OCI-LY7 (cell line): ENCODE measurements at regions not wholly inside any gene's neighbourhood (a gene's known extent, or its start where the extent isn't known, plus 50 kb on each side); places are given as distances from the start of the nearest gene placed in this dataset.

ENCODE experiments used
- BruUV-seq: library from RNA; stranded (reverse); fragments of 400-500 nt; replicated peaks from 2 replicates; lab custom pipeline; 2021; lab: Mats Ljungman, UMichigan
- CTCF ChIA-PET: fragments of 300-600 bp; sonication (Branson Sonifier 250); formaldehyde crosslinking; loops from one replicate; lab custom pipeline; 2022; ENCODE audit warnings: antibody characterized with exemption; ENCODE audit not compliant: unreplicated experiment; lab: Charles Lee
- POLR2A ChIA-PET: fragments of 300-600 bp; sonication (Branson Sonifier 250); formaldehyde crosslinking; loops from one replicate; lab custom pipeline; 2022; ENCODE audit warnings: antibody characterized with exemption; lab: Charles Lee
- DNase-seq: peaks from one replicate; pipeline ENCODE4 v3.0.0-alpha.2; 2015; ENCODE audit warnings: low spot score
- H2AFZ ChIP-seq: fragments of 200-600 bp; sonication (generic), shearing (Covaris generic); 2 replicates; pipeline ENCODE4 v1.6.1; 2014; ENCODE audit warnings: mild to moderate bottlenecking, antibody characterized with exemption, low read length, moderate library complexity
- H3K27ac ChIP-seq: fragments of 200-600 bp; sonication (generic); 2 replicates; pipeline ENCODE4 v1.5.1; 2014; ENCODE audit warnings: mixed run types, low read depth, mild to moderate bottlenecking, moderate library complexity, low read length, inconsistent platforms; ENCODE audit not compliant: poor library complexity, severe bottlenecking
- H3K36me3 ChIP-seq: fragments of 200-600 bp; sonication (generic); 2 replicates; pipeline ENCODE4 v1.6.1; 2014; ENCODE audit warnings: mild to moderate bottlenecking, antibody characterized with exemption, low read length, moderate library complexity, mixed read lengths; ENCODE audit not compliant: insufficient read depth
- H3K4me1 ChIP-seq: fragments of 200-600 bp; sonication (generic); 2 replicates; pipeline ENCODE4 v1.5.1; 2014; ENCODE audit warnings: mild to moderate bottlenecking, low read length; ENCODE audit not compliant: insufficient read depth, poor library complexity, severe bottlenecking
- H3K4me2 ChIP-seq: fragments of 200-600 bp; sonication (generic); 2 replicates; pipeline ENCODE4 v1.6.1; 2014; ENCODE audit warnings: mild to moderate bottlenecking, low read length
- H3K4me3 ChIP-seq: fragments of 200-600 bp; sonication (generic); 2 replicates; pipeline ENCODE4 v1.5.1; 2014; ENCODE audit warnings: mild to moderate bottlenecking, low read depth, low read length; ENCODE audit not compliant: poor library complexity, severe bottlenecking
- H3K79me2 ChIP-seq: fragments of 200-600 bp; sonication (generic); 2 replicates; pipeline ENCODE4 v1.6.1; 2016; ENCODE audit warnings: low read depth, mild to moderate bottlenecking, low read length, moderate library complexity, mixed read lengths; ENCODE audit not compliant: insufficient read depth
- H3K9me2 ChIP-seq: fragments of 200-600 bp; sonication (generic); 2 replicates; pipeline ENCODE4 v1.6.1; 2016; ENCODE audit warnings: mild to moderate bottlenecking, low read length, mixed read lengths; ENCODE audit not compliant: insufficient read depth
- H3K9me3 ChIP-seq: fragments of 200-600 bp; sonication (generic); 2 replicates; pipeline ENCODE4 v1.6.1; 2014; ENCODE audit warnings: mild to moderate bottlenecking, mixed run types, low read length, mixed read lengths
- H4K20me1 ChIP-seq: fragments of 200-600 bp; sonication (generic); 2 replicates; pipeline ENCODE4 v1.6.1; 2014; ENCODE audit warnings: mild to moderate bottlenecking, antibody characterized with exemption, low read length, moderate library complexity, mixed read lengths; ENCODE audit not compliant: insufficient read depth
- CTCF ChIP-seq: fragments of 200-600 bp; sonication (generic); conservative IDR thresholded peaks from 2 replicates; pipeline ENCODE4 v1.5.1; 2014; ENCODE audit warnings: mild to moderate bottlenecking, antibody characterized with exemption, low read length, moderate library complexity, mixed read lengths
- EZH2phosphoT487 ChIP-seq: fragments of 200-600 bp; sonication (generic); IDR thresholded peaks from 2 replicates; pipeline ENCODE4 v1.6.1; 2018; ENCODE audit warnings: low read depth, borderline replicate concordance, mild to moderate bottlenecking, mixed run types, antibody characterized with exemption, low read length, moderate library complexity, mixed read lengths
- intact Hi-C: fragments of 100-400 bp; cut with micrococcal nuclease; formaldehyde crosslinking; loops from one replicate; pipeline ENCODE4 v1.10.0; 2022; ENCODE audit not compliant: unreplicated experiment

GRCh38 chr22:27380855-27381254 lies 420.7 kb downstream of the MN1 start:
- Histone ChIP-seq H3K9me3 (no peaks in the 10 kb centered on the region), H2AFZ (peak overlapping the region; percentile 68; the same call in 1 of the 2 replicates), H3K4me3 (peak overlapping the region; percentile 39), H3K79me2 (no peaks in the 10 kb centered on the region), H4K20me1 (no peaks in the 10 kb centered on the region), H3K4me1 (peaks cover 83% of the 10 kb centered on the region), H3K27ac (peak overlapping the region; percentile 91), H3K36me3 (no peaks in the 10 kb centered on the region), H3K9me2 (no peaks in the 10 kb centered on the region), H3K4me2 (peak overlapping the region; percentile 79)
- no TSS peak for BruUV-seq
- CTCF ChIA-PET: no interaction called here
- intact Hi-C loops: no loop called here
- no peak for TF ChIP-seq EZH2phosphoT487
- no peak for TF ChIP-seq CTCF
- no peak for DNase-seq
- POLR2A ChIA-PET: no interaction called here

GRCh38 chr22:27381552-27381951 lies 420.0 kb downstream of the MN1 start:
- Histone ChIP-seq H3K9me3 (no peaks in the 10 kb centered on the region), H3K36me3 (no peaks in the 10 kb centered on the region), H3K79me2 (no peaks in the 10 kb centered on the region), H2AFZ (no peak overlapping the region), H3K4me3 (peak overlapping the region; percentile 54), H3K9me2 (no peaks in the 10 kb centered on the region), H3K4me2 (peak overlapping the region; percentile 79), H3K4me1 (peaks cover 90% of the 10 kb centered on the region), H3K27ac (peak overlapping the region; percentile 91), H4K20me1 (no peaks in the 10 kb centered on the region)
- peak; percentile 91 for DNase-seq
- intact Hi-C loops: no loop called here
- POLR2A ChIA-PET: interaction anchor here (0.6 kb wide), 1 partner anchor 1940 kb away, joined by 3 read pairs; no protein-coding TSS in a partner anchor
- no TSS peak for BruUV-seq
- CTCF ChIA-PET: no interaction called here
- no peak for TF ChIP-seq EZH2phosphoT487
- TF ChIP-seq CTCF: no peak

GRCh38 chr22:27381960-27382742 lies 419.4 kb downstream of the MN1 start:
- peak; percentile 36 for DNase-seq
- H3K9me2 ChIP-seq: no peaks in the 10 kb centered on the region
- no peak overlapping the region for H2AFZ ChIP-seq
- ChIA-PET CTCF (interaction anchor here (0.6 kb wide), 1 partner anchor 547 kb away, joined by 5 read pairs; no protein-coding TSS in a partner anchor), POLR2A (no interaction called here)
- H3K36me3 ChIP-seq: no peaks in the 10 kb centered on the region
- TF ChIP-seq CTCF (peak; percentile 70), EZH2phosphoT487 (no peak)
- H3K4me2 ChIP-seq: peak overlapping the region; percentile 79
- no peaks in the 10 kb centered on the region for H3K79me2 ChIP-seq
- peak overlapping the region; percentile 54 for H3K4me3 ChIP-seq
- peak overlapping the region; percentile 91 for H3K27ac ChIP-seq
- no peaks in the 10 kb centered on the region for H3K9me3 ChIP-seq
- H3K4me1 ChIP-seq: peaks cover 93% of the 10 kb centered on the region
- no peaks in the 10 kb centered on the region for H4K20me1 ChIP-seq
- BruUV-seq: no TSS peak
- intact Hi-C loops: no loop called here
